AG04449 (cell line): ENCODE measurements at regions not wholly inside any gene's neighbourhood (a gene's known extent, or its start where the extent isn't known, plus 50 kb on each side); places are given as distances from the start of the nearest gene placed in this dataset.

ENCODE experiments used
- CTCF ChIA-PET: fragments of 350-600 bp; formaldehyde crosslinking; extraction: SDS; loops from one replicate; lab custom pipeline; 2021; ENCODE audit warnings: antibody characterized with exemption; lab: Yijun Ruan, JAX
- POLR2A ChIA-PET: fragments of 400-600, 350-600 bp; formaldehyde crosslinking; extraction: SDS; loops from one replicate; lab custom pipeline; 2020; ENCODE audit warnings: antibody characterized with exemption, inconsistent platforms; lab: Yijun Ruan, JAX
- DNase-seq: peaks from one replicate; pipeline ENCODE4 v3.0.0-alpha.2; 2010; ENCODE audit warnings: low read depth, low spot score
- H3K4me3 ChIP-seq: 2 replicates; pipeline ENCODE4 v1.5.1; 2011; ENCODE audit warnings: low read depth, mild to moderate bottlenecking, control low read depth, low read length
- TF ChIP-seq, protein P1 (sequence below): IDR thresholded peaks from one replicate; pipeline ENCODE4 v1.5.1; 2011; ENCODE audit warnings: mild to moderate bottlenecking, moderate library complexity, low read length, control low read depth, inconsistent platforms; ENCODE audit not compliant: insufficient read depth; ENCODE audit errors: missing control alignments

DNA sequence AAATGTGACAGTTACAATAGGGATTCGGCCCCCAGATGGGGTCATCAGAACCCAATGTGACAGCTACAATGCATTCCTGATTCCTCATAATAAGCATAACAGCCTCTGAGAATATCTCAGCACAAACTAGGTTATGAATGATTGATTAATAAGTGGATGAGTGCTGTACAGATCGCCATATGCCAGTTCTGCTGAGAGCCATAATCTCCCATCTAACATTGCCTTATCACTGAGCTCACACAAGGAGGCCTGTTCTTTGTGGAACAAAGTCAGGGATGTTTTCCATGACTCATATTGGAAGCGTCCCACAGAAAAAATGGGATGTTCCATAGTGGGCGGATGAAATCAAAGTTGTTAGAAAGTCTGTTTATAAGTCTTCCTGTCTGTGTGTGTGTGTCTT, 89.6 kb downstream of the KIF4B start:
- ChIA-PET CTCF (no interaction called here), POLR2A (no interaction called here)
- TF ChIP-seq, protein P1, sequence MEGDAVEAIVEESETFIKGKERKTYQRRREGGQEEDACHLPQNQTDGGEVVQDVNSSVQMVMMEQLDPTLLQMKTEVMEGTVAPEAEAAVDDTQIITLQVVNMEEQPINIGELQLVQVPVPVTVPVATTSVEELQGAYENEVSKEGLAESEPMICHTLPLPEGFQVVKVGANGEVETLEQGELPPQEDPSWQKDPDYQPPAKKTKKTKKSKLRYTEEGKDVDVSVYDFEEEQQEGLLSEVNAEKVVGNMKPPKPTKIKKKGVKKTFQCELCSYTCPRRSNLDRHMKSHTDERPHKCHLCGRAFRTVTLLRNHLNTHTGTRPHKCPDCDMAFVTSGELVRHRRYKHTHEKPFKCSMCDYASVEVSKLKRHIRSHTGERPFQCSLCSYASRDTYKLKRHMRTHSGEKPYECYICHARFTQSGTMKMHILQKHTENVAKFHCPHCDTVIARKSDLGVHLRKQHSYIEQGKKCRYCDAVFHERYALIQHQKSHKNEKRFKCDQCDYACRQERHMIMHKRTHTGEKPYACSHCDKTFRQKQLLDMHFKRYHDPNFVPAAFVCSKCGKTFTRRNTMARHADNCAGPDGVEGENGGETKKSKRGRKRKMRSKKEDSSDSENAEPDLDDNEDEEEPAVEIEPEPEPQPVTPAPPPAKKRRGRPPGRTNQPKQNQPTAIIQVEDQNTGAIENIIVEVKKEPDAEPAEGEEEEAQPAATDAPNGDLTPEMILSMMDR, result no peak
- H3K4me3 ChIP-seq, result no peak overlapping the region
- DNase-seq, result no peak

- TF ChIP-seq, protein P1, result no peak
- no peak for DNase-seq
- CTCF ChIA-PET, result no interaction called here
- H3K4me3 ChIP-seq, result no peak overlapping the region
- POLR2A ChIA-PET, result no interaction called here
These were observed 90.9 kb downstream of the KIF4B start for GRCh38 chr5:155104441-155104840.

- CTCF ChIA-PET, result no interaction called here
- no peak overlapping the region for H3K4me3 ChIP-seq
- POLR2A ChIA-PET, result no interaction called here
- TF ChIP-seq, protein P1, result no peak
- DNase-seq, result no peak
These were observed 92.7 kb downstream of the KIF4B start for GRCh38 chr5:155106221-155106620.

- H3K4me3 ChIP-seq, result no peak overlapping the region
- no peak for DNase-seq
- ChIA-PET CTCF (no interaction called here), POLR2A (no interaction called here)
- TF ChIP-seq, protein P1, result no peak
These were observed 100.3 kb downstream of the KIF4B start for GRCh38 chr5:155113888-155114287.

DNA sequence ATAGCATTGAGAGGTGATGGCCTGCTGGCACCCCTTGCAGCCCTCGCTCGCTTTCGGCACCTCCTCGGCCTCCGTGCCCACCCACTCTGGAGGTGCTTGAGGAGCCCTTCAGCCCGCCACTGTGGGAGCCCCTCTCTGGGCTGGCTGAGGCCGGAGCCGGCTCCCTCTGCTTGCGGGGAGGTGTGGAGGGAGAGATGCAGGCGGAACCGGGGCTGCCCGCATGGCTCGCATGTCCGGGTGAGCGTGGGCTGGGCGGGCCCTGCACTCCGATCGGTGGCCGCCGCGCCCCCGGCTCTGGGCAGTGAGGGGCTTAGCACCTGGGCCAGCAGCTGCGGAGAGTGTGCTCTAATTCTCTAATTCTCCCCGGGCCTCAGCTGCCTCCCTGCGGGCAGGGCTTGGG, 101.1 kb downstream of the KIF4B start:
- no peak for DNase-seq
- TF ChIP-seq, protein P1, result no peak
- POLR2A ChIA-PET, result no interaction called here
- H3K4me3 ChIP-seq, result no peak overlapping the region
- CTCF ChIA-PET, result no interaction called here

DNA sequence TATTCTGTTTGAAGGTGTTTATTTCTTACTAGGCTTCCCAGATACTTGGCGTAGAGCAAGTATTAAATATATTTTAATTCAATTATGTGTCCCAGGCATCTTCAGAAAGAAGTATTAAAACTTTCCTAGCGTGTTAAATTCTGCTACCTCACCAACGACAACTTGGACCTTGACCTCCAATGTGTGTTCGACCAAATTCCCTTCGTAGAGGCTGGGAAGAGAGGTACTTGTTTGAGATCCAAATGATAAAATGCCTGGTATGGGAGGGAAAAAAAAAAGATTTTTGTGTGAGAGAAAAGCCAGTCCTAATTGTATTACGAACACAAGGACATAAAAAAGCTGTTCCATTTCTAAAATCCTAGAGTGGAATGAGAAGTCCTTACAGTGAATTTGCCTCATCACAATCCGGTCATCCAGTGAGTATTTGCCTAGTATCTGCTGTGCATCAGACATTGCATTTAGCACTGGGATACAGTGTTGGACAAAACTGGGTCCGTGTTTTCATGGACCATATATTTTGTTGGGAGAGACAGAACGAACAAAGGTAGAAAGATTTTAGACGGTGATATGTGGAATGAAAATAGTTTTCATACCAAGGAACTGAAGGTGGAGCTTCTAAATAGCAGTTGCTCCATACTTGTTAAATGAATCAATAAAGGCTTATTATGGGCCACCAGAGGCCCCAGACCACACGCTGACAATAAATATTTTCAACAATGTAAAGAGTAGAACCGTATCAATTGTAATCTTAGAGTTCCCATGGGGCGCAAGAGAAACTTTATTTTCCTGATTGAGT, 103.1 kb downstream of the KIF4B start:
- TF ChIP-seq, protein P1, result no peak
- H3K4me3 ChIP-seq, result no peak overlapping the region
- no peak for DNase-seq
- ChIA-PET CTCF (interaction anchor here (1.1 kb wide), 1 partner anchor 22 kb away, joined by 4 read pairs; no protein-coding TSS in a partner anchor), POLR2A (no interaction called here)
